ENCODE measurements at regions not wholly inside any gene's neighbourhood (a gene's known extent, or its start where the extent isn't known, plus 50 kb on each side); places are given as distances from the start of the nearest gene placed in this dataset.

- Mint-ChIP-seq H3K4me3 (no peak overlapping the region), H3K27me3 (peaks cover 1% of the 10 kb centered on the region), H3K36me3 (ENCODE audit: low read depth) (no peaks in the 10 kb centered on the region), H3K4me1 (ENCODE audit: low read depth) (no peaks in the 10 kb centered on the region), H3K9me3 (peaks cover 15% of the 10 kb centered on the region), H3K27ac (no peak overlapping the region)
- TF ChIP-seq CTCF (IDR thresholded peaks at IDR 0.05), result no peak
- ChIA-PET POLR2A (interaction anchor here (0.6 kb wide), 1 partner anchor 310 kb away, joined by 3 read pairs; no protein-coding TSS in a partner anchor), CTCF (no interaction called here)
- no peak for DNase-seq
- no peak for ATAC-seq
- intact Hi-C loops (cut with micrococcal nuclease), result no loop called here
Measured at GRCh38 chr15:95957861-95958260, 372.6 kb upstream of the NR2F2 start.

- POLR2A ChIA-PET, result interaction anchor here (0.6 kb wide), 1 partner anchor 310 kb away, joined by 3 read pairs; no protein-coding TSS in a partner anchor
- ATAC-seq (no peak), DNase-seq (no peak)
- Mint-ChIP-seq H3K4me1 (ENCODE audit: low read depth) (no peaks in the 10 kb centered on the region), H3K27ac (no peak overlapping the region), H3K9me3 (peaks cover 14% of the 10 kb centered on the region), H3K4me3 (no peak overlapping the region), H3K36me3 (ENCODE audit: low read depth) (no peaks in the 10 kb centered on the region), H3K27me3 (peaks cover 1% of the 10 kb centered on the region)
- CTCF ChIA-PET, result no interaction called here
- no peak for TF ChIP-seq CTCF (IDR thresholded peaks at IDR 0.05)
- intact Hi-C loops (cut with micrococcal nuclease), result no loop called here
Measured at GRCh38 chr15:95958382-95958781, 372.1 kb upstream of the NR2F2 start.

- no peak overlapping the region for H3K27ac Mint-ChIP-seq
- TF ChIP-seq CTCF (IDR thresholded peaks at IDR 0.05), result no peak
- no peaks in the 10 kb centered on the region for H3K4me1 Mint-ChIP-seq (ENCODE audit: low read depth)
- H3K9me3 Mint-ChIP-seq, result no peaks in the 10 kb centered on the region
- ATAC-seq (no peak), DNase-seq (no peak)
- H3K27me3 Mint-ChIP-seq, result no peaks in the 10 kb centered on the region
- H3K36me3 Mint-ChIP-seq (ENCODE audit: low read depth), result no peaks in the 10 kb centered on the region
- CTCF ChIA-PET, result interaction anchor here (0.7 kb wide), 1 partner anchor 17 kb away, joined by 3 read pairs; no protein-coding TSS in a partner anchor
- intact Hi-C loops (cut with micrococcal nuclease), result no loop called here
- no peak overlapping the region for H3K4me3 Mint-ChIP-seq
- POLR2A ChIA-PET, result no interaction called here
Measured at GRCh38 chr15:95968856-95969255, 361.6 kb upstream of the NR2F2 start.

GRCh38 chr15:95970326-95970725 is 360.2 kb upstream of the NR2F2 start:
- Mint-ChIP-seq H3K36me3 (ENCODE audit: low read depth) (no peaks in the 10 kb centered on the region), H3K4me3 (no peak overlapping the region), H3K9me3 (no peaks in the 10 kb centered on the region), H3K27me3 (no peaks in the 10 kb centered on the region), H3K27ac (no peak overlapping the region), H3K4me1 (ENCODE audit: low read depth) (no peaks in the 10 kb centered on the region)
- intact Hi-C loops (cut with micrococcal nuclease), result no loop called here
- ChIA-PET CTCF (no interaction called here), POLR2A (no interaction called here)
- ATAC-seq (no peak), DNase-seq (no peak)
- TF ChIP-seq CTCF (IDR thresholded peaks at IDR 0.05), result no peak

GRCh38 chr15:95972041-95972553 is 358.4 kb upstream of the NR2F2 start:
- no peak for TF ChIP-seq CTCF (IDR thresholded peaks at IDR 0.05)
- Mint-ChIP-seq H3K4me3 (no peak overlapping the region), H3K9me3 (no peaks in the 10 kb centered on the region), H3K27ac (no peak overlapping the region), H3K36me3 (ENCODE audit: low read depth) (no peaks in the 10 kb centered on the region), H3K4me1 (ENCODE audit: low read depth) (no peaks in the 10 kb centered on the region), H3K27me3 (no peaks in the 10 kb centered on the region)
- ChIA-PET POLR2A (no interaction called here), CTCF (no interaction called here)
- ATAC-seq (no peak), DNase-seq (no peak)
- intact Hi-C loops (cut with micrococcal nuclease), result no loop called here

Measured in activated CD8-positive, alpha-beta T cell treated with anti-CD3 and anti-CD28 coated beads for 36 hours (primary cell).